DMS153 treated with DMSO at 0.1 percent for 48 hours (cell line): ENCODE measurements at regions not wholly inside any gene's neighbourhood (a gene's known extent, or its start where the extent isn't known, plus 50 kb on each side); places are given as distances from the start of the nearest gene placed in this dataset.

ENCODE experiments used
- DNase-seq: peaks from one replicate; lab custom pipeline; 2025; ENCODE audit not compliant: unreplicated experiment; lab: John Stamatoyannopoulos, UW

- peak; percentile 10 for DNase-seq
Measured at GRCh38 chr5:51902512-51902911, 519.3 kb downstream of the ISL1 start.

- DNase-seq = no peak
Measured at GRCh38 chr5:51908215-51908614, 525.0 kb downstream of the ISL1 start.

DNA sequence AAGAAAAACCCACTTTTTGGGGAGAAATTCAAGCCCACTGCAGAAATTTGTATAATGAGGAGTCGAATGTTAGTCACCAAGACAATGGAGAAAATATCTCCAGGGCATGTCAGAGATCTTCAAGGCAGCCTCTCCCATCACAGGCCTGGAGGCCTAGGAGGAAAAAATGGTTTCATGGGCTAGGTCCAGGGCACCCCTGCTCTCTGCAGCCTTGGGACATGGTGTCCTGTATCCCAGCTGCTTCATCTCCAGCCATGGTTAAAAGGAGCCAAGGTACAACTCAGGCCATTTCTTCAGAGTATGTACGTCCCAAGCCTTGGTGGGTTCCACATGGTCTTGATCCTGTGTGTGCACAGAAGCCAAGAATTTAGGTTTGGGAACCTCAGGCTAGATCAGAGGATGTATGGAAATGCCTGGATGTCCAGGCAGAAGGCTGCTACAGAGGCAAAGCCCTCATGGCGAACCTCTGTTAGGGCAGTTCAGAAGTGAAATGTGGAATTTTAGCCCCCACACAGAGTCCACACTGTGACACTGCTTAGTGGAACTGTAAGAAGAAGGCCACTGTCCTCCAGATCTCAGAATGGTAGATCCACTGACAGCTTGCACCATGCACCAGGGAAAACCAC is 561.4 kb downstream of the ISL1 start:
- no peak for DNase-seq

GRCh38 chr5:51958473-51958872 is 575.2 kb downstream of the ISL1 start:
- no peak for DNase-seq

DNA sequence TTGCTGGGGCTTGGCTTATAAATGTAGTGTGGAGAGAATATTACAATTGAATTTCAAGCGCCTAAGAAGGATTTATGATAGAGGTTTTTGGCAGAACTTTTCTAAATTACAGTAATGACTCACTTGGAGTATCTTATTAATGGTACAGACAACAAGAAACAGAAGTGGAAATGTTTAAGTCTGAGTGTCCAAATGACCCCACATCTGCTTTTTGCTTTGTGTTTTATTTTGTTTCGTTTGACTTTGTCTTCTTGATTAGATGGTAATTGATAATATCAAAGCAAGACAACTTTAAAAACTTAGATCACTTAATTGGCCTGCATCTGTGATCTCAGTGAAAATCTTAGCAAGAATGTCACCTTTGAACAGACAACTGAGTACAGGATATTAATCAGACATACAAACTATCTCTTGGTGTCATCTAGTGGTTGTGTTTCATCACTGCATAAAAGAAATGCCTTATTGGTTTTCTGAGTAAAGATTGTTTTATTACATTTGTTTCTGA is 577.4 kb downstream of the ISL1 start:
- no peak for DNase-seq

GRCh38 chr5:51961154-51961562 is 577.9 kb downstream of the ISL1 start:
- DNase-seq = no peak

DNA sequence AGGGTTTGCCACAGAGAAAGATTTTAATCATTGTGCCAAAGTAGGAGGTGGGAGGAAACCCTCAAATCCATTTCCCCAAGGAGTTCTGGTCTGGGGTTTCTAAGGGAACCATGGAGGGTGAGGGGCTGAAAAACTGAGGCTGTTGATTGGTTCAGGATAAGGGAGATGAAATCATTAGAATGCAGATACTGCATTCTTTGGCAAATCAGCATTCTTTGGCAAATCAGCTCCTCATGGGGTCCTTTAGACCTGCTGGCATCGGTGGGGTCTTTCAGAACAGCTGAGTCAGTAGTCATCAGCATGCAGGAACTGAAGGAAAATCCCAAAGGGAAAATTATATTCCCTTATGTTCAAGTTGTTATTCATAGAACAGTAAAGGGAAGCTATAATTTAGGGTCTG is 585.5 kb downstream of the ISL1 start:
- no peak for DNase-seq

GRCh38 chr5:51974834-51975233 is 591.6 kb downstream of the ISL1 start:
- DNase-seq = no peak

- no peak for DNase-seq
Measured at GRCh38 chr5:51977014-51977413, 593.8 kb downstream of the ISL1 start.

- DNase-seq = no peak
Measured at GRCh38 chr5:51983161-51983560, 599.9 kb downstream of the ISL1 start.

DNA sequence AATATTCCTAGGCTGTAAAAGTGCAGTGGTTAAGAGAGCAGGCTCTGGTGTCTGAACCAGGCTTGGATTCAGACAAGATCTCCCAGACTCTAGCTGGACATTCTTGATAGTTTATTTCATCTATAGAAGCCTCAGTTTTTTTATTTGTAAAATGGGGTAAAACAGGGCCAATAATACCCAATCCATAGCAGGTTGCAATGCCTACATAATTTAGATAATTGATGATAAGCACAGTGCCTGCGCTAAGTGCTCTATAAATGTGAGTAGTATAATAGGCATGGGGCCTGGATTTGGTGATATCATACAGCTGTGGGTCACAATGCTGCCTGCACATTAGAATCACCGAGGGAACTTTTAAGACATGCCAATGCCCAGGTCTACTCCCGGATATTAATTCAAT is 603.5 kb downstream of the ISL1 start:
- no peak for DNase-seq

DNA sequence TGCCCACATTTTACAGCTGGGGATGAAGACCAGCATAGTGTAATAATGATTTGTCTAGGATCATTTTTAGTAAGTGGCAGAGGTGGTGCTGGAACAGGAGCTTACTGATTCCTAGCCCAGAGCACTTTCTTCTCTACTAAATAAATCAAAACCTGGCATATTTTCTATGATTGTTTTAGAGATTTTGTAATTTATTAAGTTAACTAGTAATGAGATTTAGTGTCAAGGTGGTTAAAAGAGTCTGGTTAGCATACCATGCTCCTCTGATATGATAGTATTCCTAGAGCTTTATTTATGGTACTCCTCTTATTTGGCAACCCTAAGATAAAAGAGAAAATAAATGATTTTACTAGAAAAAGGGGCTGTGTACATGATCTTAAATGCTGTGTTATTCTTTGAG is 604.0 kb downstream of the ISL1 start:
- DNase-seq = no peak

- DNase-seq = no peak
Measured at GRCh38 chr5:51987669-51988209, 604.5 kb downstream of the ISL1 start.

DNA sequence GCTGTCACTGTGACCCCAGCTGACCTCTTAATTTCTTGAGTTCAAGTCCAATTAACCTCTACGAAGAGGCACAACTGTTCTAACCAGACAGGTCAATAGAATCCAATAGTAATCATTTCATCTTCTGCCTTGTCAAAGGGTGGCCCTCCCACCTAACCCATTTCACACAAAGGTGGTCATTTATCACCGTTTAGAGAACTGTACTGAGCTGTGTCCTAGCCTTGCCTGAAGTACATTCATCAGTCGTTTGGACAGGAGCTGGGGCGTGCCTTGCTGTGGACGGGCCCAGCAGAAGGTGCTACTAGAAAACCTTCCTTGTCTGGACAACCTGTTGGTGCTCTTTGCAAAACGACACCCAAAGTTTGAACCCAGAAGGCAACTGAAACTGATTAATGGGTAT is 605.4 kb downstream of the ISL1 start:
- no peak for DNase-seq

DNA sequence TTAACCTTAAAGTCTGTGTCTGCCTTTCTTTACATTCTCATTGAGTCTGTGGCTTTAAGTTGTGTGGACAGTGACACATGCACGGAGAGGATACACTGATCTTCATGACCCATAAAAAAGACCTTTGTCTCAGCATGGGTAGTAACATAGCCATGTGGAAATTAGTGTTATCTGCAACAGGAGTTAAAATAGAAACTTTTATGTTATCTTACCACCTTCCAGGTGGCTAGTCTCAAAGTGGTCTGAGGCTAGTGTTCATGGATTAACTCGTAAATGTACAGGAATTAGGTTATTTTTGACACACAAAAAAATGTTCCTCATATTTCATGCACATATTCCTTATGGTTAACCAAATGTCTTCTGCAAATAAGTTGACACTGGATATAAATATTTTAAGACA is 607.0 kb downstream of the ISL1 start:
- DNase-seq = no peak

DNA sequence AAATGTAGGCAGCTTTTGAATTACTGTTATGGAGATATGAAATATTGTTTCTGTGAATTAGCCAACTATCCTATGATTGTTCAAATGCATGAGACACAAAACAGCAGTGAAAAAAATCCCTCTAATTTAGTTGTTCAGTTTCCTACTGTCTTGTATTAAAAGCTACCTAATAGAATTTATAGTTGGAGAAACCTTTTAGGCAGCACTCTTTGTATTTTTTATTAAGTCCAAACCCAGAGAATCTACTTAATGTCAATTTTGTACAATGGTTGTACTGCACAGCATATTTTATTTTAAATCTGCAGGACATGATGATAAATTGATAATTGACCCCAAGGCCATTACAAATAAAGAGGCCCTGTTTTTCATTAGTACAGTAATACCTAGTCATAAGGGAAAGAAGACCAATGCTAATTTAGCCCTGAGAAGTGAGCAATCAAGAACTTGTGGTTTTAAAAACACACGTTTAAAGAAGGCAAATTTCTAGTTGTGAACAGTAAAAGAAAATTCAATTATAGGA is 607.5 kb downstream of the ISL1 start:
- DNase-seq = no peak

DNA sequence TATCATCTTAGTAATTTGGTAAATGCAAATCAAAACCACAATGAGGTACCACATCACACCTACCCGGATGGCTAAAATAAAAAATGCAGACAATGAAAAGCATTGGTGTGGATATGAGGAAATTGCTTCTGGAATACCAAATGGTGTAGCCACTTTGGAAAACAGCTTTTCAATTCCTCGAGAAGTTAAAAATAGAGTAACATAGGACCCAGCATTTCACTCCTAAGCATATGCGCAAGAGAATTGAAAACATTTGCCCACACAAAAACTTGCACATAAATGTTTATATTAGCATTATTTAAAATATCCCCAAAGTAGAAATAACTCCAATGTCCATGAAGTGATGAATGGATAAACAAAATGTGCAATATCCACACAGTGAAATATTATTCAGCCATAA is 608.7 kb downstream of the ISL1 start:
- DNase-seq = no peak

DNA sequence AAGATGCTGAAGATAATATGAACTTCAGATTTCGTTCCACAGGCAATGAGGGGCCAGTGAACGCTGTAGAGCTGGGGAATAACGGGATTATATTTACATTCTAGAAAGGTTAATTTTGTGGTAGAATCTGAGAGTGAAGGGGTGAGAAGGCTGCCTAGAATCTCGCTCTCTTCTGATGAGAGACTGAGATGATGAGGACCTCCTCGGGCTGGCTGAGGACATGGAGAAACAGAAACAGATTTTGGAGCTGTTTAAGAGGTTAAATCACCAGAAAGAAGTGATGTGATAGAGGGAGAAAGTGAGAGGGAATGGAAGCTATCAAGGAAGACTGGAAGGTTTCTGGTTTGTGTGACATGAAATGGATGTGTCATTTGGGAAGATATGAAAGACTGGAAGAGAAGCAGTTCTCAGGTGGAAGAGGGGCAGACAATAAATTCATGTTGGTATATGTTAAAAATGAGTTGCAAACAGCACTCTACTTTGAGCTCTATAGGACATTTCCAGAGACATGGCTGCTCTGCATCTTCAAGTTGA is 612.6 kb downstream of the ISL1 start:
- no peak for DNase-seq

GRCh38 chr5:51996356-51996861 is 613.2 kb downstream of the ISL1 start:
- DNase-seq = no peak

- no peak for DNase-seq
Measured at GRCh38 chr5:51997500-51997899, 614.3 kb downstream of the ISL1 start.

DNA sequence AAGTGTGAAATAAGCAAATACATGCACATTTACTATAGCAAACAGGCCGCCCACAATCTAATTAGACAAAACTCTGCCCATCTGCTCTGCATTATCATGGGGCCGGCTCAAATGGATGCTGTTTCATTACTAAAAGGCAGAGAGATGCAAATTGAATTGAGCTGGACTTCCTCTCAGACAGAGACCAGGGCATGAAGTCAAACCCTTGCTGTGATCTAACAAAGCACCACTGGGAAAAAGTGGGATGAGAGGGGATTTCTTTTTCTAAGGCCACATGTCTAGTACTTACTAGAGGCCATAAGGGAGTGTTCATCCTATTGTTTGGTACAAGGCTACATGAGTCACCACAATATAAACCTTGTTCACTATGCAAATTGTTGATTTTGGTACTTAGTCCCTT is 614.7 kb downstream of the ISL1 start:
- no peak for DNase-seq

GRCh38 chr5:52007230-52007858 is 624.1 kb downstream of the ISL1 start:
- peak; percentile 61 for DNase-seq
